ENCODE measurements at regions not wholly inside any gene's neighbourhood (a gene's known extent, or its start where the extent isn't known, plus 50 kb on each side); places are given as distances from the start of the nearest gene placed in this dataset.

GRCh38 chr21:15557925-15558324, 171.9 kb upstream of the USP25 start:
- no peak overlapping the region for H3K4me3 ChIP-seq (ENCODE audit: low read depth in 1 of 2, low read length in 2 of 2)
- H3K27me3 ChIP-seq (ENCODE audit: low read depth, low read length), result no peaks in the 10 kb centered on the region
- no peaks in the 10 kb centered on the region for H3K36me3 ChIP-seq (ENCODE audit: control insufficient read depth in 1 of 2, insufficient read depth in 2 of 2, low read length in 2 of 2)
- no peaks in the 10 kb centered on the region for H3K4me1 ChIP-seq (ENCODE audit: control insufficient read depth in 1 of 2, insufficient read depth in 2 of 2, low read length in 2 of 2)
- H3K9me3 ChIP-seq (ENCODE audit: control insufficient read depth in 1 of 2, low read length in 2 of 2), result peaks cover 0 to 5% of the 10 kb centered on the region in 2 donors
- H3K27ac ChIP-seq (ENCODE audit: low read length), result no peak overlapping the region

DNA sequence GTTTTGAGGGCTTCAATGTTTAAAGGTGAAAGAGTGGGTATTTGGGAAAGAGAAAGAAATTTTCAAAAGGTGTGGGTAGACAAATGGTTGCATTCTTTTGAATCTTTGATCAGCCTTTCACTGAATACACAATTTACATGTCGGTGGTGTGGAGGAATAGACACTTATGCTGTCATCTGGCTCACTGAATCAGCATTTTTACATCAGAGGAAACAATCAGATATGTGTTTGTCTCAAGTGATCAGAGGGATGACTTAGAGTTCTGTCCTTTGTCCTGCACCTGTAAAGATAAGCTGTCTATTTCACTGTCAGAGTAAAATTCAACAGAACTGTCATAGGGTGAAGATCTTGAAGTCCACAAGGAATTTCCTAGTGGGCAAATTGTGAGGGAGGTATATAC, 170.9 kb upstream of the USP25 start:
- H3K27me3 ChIP-seq (ENCODE audit: low read depth, low read length), result no peaks in the 10 kb centered on the region
- H3K9me3 ChIP-seq (ENCODE audit: control insufficient read depth in 1 of 2, low read length in 2 of 2), result peaks cover 0 to 5% of the 10 kb centered on the region in 2 donors
- no peaks in the 10 kb centered on the region for H3K4me1 ChIP-seq (ENCODE audit: control insufficient read depth in 1 of 2, insufficient read depth in 2 of 2, low read length in 2 of 2)
- no peaks in the 10 kb centered on the region for H3K36me3 ChIP-seq (ENCODE audit: control insufficient read depth in 1 of 2, insufficient read depth in 2 of 2, low read length in 2 of 2)
- H3K4me3 ChIP-seq (ENCODE audit: low read depth in 1 of 2, low read length in 2 of 2), result no peak overlapping the region
- H3K27ac ChIP-seq (ENCODE audit: low read length), result no peak overlapping the region

- H3K4me3 ChIP-seq (ENCODE audit: low read depth in 1 of 2, low read length in 2 of 2), result no peak overlapping the region
- H3K36me3 ChIP-seq (ENCODE audit: control insufficient read depth in 1 of 2, insufficient read depth in 2 of 2, low read length in 2 of 2), result no peaks in the 10 kb centered on the region
- no peak overlapping the region for H3K27ac ChIP-seq (ENCODE audit: low read length)
- no peaks in the 10 kb centered on the region for H3K4me1 ChIP-seq (ENCODE audit: control insufficient read depth in 1 of 2, insufficient read depth in 2 of 2, low read length in 2 of 2)
- peaks cover 0 to 5% of the 10 kb centered on the region in 2 donors for H3K9me3 ChIP-seq (ENCODE audit: control insufficient read depth in 1 of 2, low read length in 2 of 2)
- no peaks in the 10 kb centered on the region for H3K27me3 ChIP-seq (ENCODE audit: low read depth, low read length)
These were observed 170.1 kb upstream of the USP25 start for GRCh38 chr21:15559660-15560059.

GRCh38 chr21:15560383-15561056, 169.3 kb upstream of the USP25 start:
- Histone ChIP-seq H3K4me3 (ENCODE audit: low read depth in 1 of 2, low read length in 2 of 2) (no peak overlapping the region), H3K4me1 (ENCODE audit: control insufficient read depth in 1 of 2, insufficient read depth in 2 of 2, low read length in 2 of 2) (no peaks in the 10 kb centered on the region), H3K9me3 (ENCODE audit: control insufficient read depth in 1 of 2, low read length in 2 of 2) (peaks cover 0 to 5% of the 10 kb centered on the region in 2 donors), H3K27me3 (ENCODE audit: low read depth, low read length) (no peaks in the 10 kb centered on the region), H3K27ac (ENCODE audit: low read length) (no peak overlapping the region), H3K36me3 (ENCODE audit: control insufficient read depth in 1 of 2, insufficient read depth in 2 of 2, low read length in 2 of 2) (no peaks in the 10 kb centered on the region)

DNA sequence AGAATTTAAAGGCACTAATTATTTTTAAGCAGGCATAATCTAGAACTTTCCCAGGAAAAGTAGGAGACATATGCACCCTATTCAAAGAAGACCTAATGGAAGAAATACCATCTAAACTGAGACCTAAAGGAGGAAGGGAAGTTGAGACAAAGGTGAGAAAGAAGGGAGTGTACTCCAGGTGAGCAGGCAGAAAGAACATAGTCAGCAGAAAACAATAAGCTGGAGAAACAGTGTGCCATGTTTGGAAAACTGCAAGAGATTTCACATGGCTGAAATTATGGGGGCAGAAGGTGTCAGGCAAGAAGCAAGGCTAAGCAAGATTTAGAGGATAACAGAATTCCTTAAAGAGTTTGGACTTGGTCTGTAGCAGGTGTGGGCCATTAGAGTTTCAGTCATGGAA, 167.0 kb upstream of the USP25 start:
- Histone ChIP-seq H3K36me3 (ENCODE audit: control insufficient read depth in 1 of 2, insufficient read depth in 2 of 2, low read length in 2 of 2) (no peaks in the 10 kb centered on the region), H3K4me3 (ENCODE audit: low read depth in 1 of 2, low read length in 2 of 2) (no peak overlapping the region), H3K9me3 (ENCODE audit: control insufficient read depth in 1 of 2, low read length in 2 of 2) (no peaks in the 10 kb centered on the region), H3K27me3 (ENCODE audit: low read depth, low read length) (no peaks in the 10 kb centered on the region), H3K4me1 (ENCODE audit: control insufficient read depth in 1 of 2, insufficient read depth in 2 of 2, low read length in 2 of 2) (no peaks in the 10 kb centered on the region), H3K27ac (ENCODE audit: low read length) (no peak overlapping the region)

- H3K36me3 ChIP-seq (ENCODE audit: control insufficient read depth in 1 of 2, insufficient read depth in 2 of 2, low read length in 2 of 2), result no peaks in the 10 kb centered on the region
- no peak overlapping the region for H3K27ac ChIP-seq (ENCODE audit: low read length)
- no peaks in the 10 kb centered on the region for H3K27me3 ChIP-seq (ENCODE audit: low read depth, low read length)
- H3K4me1 ChIP-seq (ENCODE audit: control insufficient read depth in 1 of 2, insufficient read depth in 2 of 2, low read length in 2 of 2), result no peaks in the 10 kb centered on the region
- no peak overlapping the region for H3K4me3 ChIP-seq (ENCODE audit: low read depth in 1 of 2, low read length in 2 of 2)
- no peaks in the 10 kb centered on the region for H3K9me3 ChIP-seq (ENCODE audit: control insufficient read depth in 1 of 2, low read length in 2 of 2)
These were observed 164.9 kb upstream of the USP25 start for GRCh38 chr21:15564907-15565306.

- no peaks in the 10 kb centered on the region for H3K36me3 ChIP-seq (ENCODE audit: control insufficient read depth in 1 of 2, insufficient read depth in 2 of 2, low read length in 2 of 2)
- no peak overlapping the region for H3K27ac ChIP-seq (ENCODE audit: low read length)
- no peaks in the 10 kb centered on the region for H3K9me3 ChIP-seq (ENCODE audit: control insufficient read depth in 1 of 2, low read length in 2 of 2)
- H3K4me3 ChIP-seq (ENCODE audit: low read depth in 1 of 2, low read length in 2 of 2), result no peak overlapping the region
- no peaks in the 10 kb centered on the region for H3K27me3 ChIP-seq (ENCODE audit: low read depth, low read length)
- no peaks in the 10 kb centered on the region for H3K4me1 ChIP-seq (ENCODE audit: control insufficient read depth in 1 of 2, insufficient read depth in 2 of 2, low read length in 2 of 2)
These were observed 163.1 kb upstream of the USP25 start for GRCh38 chr21:15566703-15567102.

DNA sequence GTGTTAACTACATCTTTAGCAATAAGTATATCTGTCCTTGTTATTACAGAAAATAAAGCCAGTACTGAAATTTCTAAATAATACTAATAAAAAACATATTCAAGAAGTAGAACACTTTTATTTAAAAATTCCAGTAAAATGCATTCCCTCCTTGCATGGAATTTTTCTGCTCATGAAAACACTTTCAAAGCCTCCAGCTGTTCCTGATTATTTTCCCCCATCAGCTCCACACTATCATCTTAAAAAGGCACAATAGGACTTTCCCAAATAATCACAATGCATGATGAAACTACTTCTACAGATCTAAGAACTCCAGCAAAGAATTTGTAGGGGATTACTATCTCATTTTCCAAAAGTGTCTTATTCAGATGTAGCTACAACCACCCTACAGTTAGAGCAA, 162.6 kb upstream of the USP25 start:
- Histone ChIP-seq H3K4me3 (ENCODE audit: low read depth in 1 of 2, low read length in 2 of 2) (no peak overlapping the region), H3K27me3 (ENCODE audit: low read depth, low read length) (no peaks in the 10 kb centered on the region), H3K36me3 (ENCODE audit: control insufficient read depth in 1 of 2, insufficient read depth in 2 of 2, low read length in 2 of 2) (no peaks in the 10 kb centered on the region), H3K27ac (ENCODE audit: low read length) (no peak overlapping the region), H3K9me3 (ENCODE audit: control insufficient read depth in 1 of 2, low read length in 2 of 2) (no peaks in the 10 kb centered on the region), H3K4me1 (ENCODE audit: control insufficient read depth in 1 of 2, insufficient read depth in 2 of 2, low read length in 2 of 2) (no peaks in the 10 kb centered on the region)

- H3K4me3 ChIP-seq (ENCODE audit: low read depth in 1 of 2, low read length in 2 of 2), result no peak overlapping the region
- H3K4me1 ChIP-seq (ENCODE audit: control insufficient read depth in 1 of 2, insufficient read depth in 2 of 2, low read length in 2 of 2), result no peaks in the 10 kb centered on the region
- no peaks in the 10 kb centered on the region for H3K27me3 ChIP-seq (ENCODE audit: low read depth, low read length)
- H3K36me3 ChIP-seq (ENCODE audit: control insufficient read depth in 1 of 2, insufficient read depth in 2 of 2, low read length in 2 of 2), result no peaks in the 10 kb centered on the region
- H3K9me3 ChIP-seq (ENCODE audit: control insufficient read depth in 1 of 2, low read length in 2 of 2), result no peaks in the 10 kb centered on the region
- no peak overlapping the region for H3K27ac ChIP-seq (ENCODE audit: low read length)
These were observed 161.3 kb upstream of the USP25 start for GRCh38 chr21:15568516-15568915.

DNA sequence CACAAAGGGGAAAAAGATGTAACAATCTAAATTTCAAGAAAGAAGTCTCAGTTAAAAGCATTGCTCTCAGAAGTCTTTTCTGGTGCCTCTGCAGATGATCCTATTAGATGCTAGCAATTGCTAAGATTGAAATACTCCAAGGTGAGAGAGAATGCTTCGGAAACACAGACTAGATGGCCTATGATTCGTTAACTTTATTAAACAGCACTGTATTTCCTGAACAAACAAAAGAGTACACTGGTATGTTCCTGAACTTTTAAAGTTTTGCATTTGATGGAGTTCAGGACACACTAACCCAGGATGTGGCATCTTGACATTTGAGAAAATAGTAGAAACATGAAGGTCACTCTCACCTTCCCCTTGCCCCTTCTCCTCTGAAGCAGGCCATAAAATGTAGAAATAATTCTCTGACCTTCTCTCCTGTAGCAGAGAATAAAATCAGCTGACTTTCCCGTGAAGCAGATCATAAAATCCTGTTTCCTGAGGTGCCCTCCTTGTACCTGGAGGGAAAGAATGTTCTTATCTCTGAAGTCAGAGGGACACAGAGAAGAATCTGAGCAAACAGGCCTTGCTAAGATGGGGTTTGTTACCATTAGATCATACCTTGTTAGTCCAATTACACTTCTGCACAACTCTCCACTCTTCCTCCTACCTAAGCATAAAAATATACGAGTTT, 142.9 kb upstream of the USP25 start:
- no peaks in the 10 kb centered on the region for H3K9me3 ChIP-seq (ENCODE audit: control insufficient read depth in 1 of 2, low read length in 2 of 2)
- H3K27me3 ChIP-seq (ENCODE audit: low read depth, low read length), result no peaks in the 10 kb centered on the region
- H3K4me1 ChIP-seq (ENCODE audit: control insufficient read depth in 1 of 2, insufficient read depth in 2 of 2, low read length in 2 of 2), result no peaks in the 10 kb centered on the region
- H3K4me3 ChIP-seq (ENCODE audit: low read depth in 1 of 2, low read length in 2 of 2), result no peak overlapping the region
- H3K27ac ChIP-seq (ENCODE audit: low read length), result no peak overlapping the region
- H3K36me3 ChIP-seq (ENCODE audit: control insufficient read depth in 1 of 2, insufficient read depth in 2 of 2, low read length in 2 of 2), result no peaks in the 10 kb centered on the region

- Histone ChIP-seq H3K4me1 (ENCODE audit: control insufficient read depth in 1 of 2, insufficient read depth in 2 of 2, low read length in 2 of 2) (no peaks in the 10 kb centered on the region), H3K36me3 (ENCODE audit: control insufficient read depth in 1 of 2, insufficient read depth in 2 of 2, low read length in 2 of 2) (no peaks in the 10 kb centered on the region), H3K27me3 (ENCODE audit: low read depth, low read length) (no peaks in the 10 kb centered on the region), H3K27ac (ENCODE audit: low read length) (no peak overlapping the region), H3K9me3 (ENCODE audit: control insufficient read depth in 1 of 2, low read length in 2 of 2) (no peaks in the 10 kb centered on the region), H3K4me3 (ENCODE audit: low read depth in 1 of 2, low read length in 2 of 2) (no peak overlapping the region)
These were observed 137.4 kb upstream of the USP25 start for GRCh38 chr21:15592271-15592860.

Measured in muscle layer of duodenum (tissue), 2 donors.